Tibial nerve (tissue), 4 donors: ENCODE measurements at regions not wholly inside any gene's neighbourhood (a gene's known extent, or its start where the extent isn't known, plus 50 kb on each side); places are given as distances from the start of the nearest gene placed in this dataset.

Experiments used
- DNase-seq, 2 donors: peaks; one replicate each; pipeline ENCODE4 v3.0.0-alpha.2; 2019; ENCODE audit warnings: low spot score in 2 of 2
- H3K27ac ChIP-seq, 4 donors: fragments of 200-600 bp; sonication (generic) in 3 of 4; one replicate each; pipeline ENCODE4 v1.5.1; 2017 to 2019; ENCODE audit warnings: mild to moderate bottlenecking in 1 of 4
- H3K27me3 ChIP-seq, 2 donors: fragments of 200-600 bp; sonication (generic) in 1 of 2; one replicate each; pipeline versions ENCODE4 v1.5.1 to v1.6.0; 2017 to 2019
- H3K36me3 ChIP-seq, 3 donors: fragments of 200-600 bp; sonication (generic); one replicate each; pipeline ENCODE4 v1.5.1; 2018 to 2019
- H3K4me1 ChIP-seq, 4 donors: fragments of 200-600 bp; sonication (generic) in 3 of 4; one replicate each; pipeline ENCODE4 v1.5.1; 2017 to 2019
- H3K4me3 ChIP-seq, 4 donors: fragments of 200-600 bp; sonication (generic) in 3 of 4; one replicate each; pipeline ENCODE4 v1.5.1; 2017 to 2019; ENCODE audit warnings: mild to moderate bottlenecking in 1 of 4, moderate library complexity in 1 of 4
- H3K9me3 ChIP-seq, 4 donors: fragments of 200-600 bp; sonication (generic) in 3 of 4; one replicate each; pipeline ENCODE4 v1.5.1; 2017 to 2019
- CTCF ChIP-seq, 5 experiments: fragments of 200-600 bp in 3 of 5; fragments of 450-650 bp in 2 of 5; sonication (generic) in 3 of 5; IDR thresholded peaks; one replicate each; pipeline ENCODE4 v1.5.1; 2016 to 2019; ENCODE audit warnings: antibody characterized with exemption in 5 of 5, mild to moderate bottlenecking in 3 of 5, moderate library complexity in 2 of 5
- EP300 ChIP-seq, 2 donors: sonication (generic); formaldehyde crosslinking; IDR thresholded peaks; one replicate each; pipeline ENCODE4 v1.6.1; 2017; ENCODE audit warnings: antibody characterized with exemption in 2 of 2, mild to moderate bottlenecking in 1 of 2
- POLR2A ChIP-seq, 2 donors: fragments of 450-650 bp; IDR thresholded peaks; one replicate each; pipeline ENCODE4 v1.6.1; 2017; ENCODE audit warnings: antibody characterized with exemption in 2 of 2, mild to moderate bottlenecking in 2 of 2, moderate library complexity in 2 of 2
- WGBS, 2 donors: methylation state at CpG; one replicate each; pipeline ENCODE4 v1.1.5; 2018; 5-methylcytosine and 5-hydroxymethylcytosine counted together

DNA sequence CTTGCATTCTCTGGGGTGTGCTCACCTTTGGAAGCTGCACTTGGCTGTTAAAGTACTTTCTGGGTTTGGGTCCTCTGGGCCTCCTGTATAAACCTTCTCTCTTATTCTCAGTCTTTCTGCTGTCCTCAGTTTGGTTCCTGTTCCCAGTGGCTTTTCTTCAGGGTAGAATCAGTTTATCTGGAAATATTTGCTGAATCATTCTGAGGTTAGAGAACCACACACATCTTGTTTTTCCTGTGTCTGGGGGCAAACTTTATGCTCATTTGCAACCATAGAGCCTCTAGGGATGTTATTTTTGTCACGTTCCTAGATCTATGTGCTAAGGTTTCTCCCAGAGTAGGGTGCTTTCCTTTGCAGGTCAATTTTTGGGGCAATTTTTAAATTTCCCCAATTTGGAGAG lies 224.3 kb upstream of the C11orf87 start:
- peaks cover 0 to 5% (median 0%) of the 10 kb centered on the region in 4 donors for H3K9me3 ChIP-seq

GRCh38 chr11:109203176-109203575 lies 218.8 kb upstream of the C11orf87 start:
- no peak overlapping the region for H3K27ac ChIP-seq
- no peak overlapping the region for H3K4me3 ChIP-seq
- H3K9me3 ChIP-seq = peaks cover 0 to 3% (median 0%) of the 10 kb centered on the region in 4 donors
- TF ChIP-seq POLR2A (IDR thresholded peaks at IDR 0.05) (no peak), EP300 (IDR thresholded peaks at IDR 0.05) (no peak), CTCF (IDR thresholded peaks at IDR 0.05) (no peak)
- no peaks in the 10 kb centered on the region for H3K36me3 ChIP-seq
- WGBS, 2 donors = 34 to 45% methylated on average over 1 of the region's 1 CpG
- H3K4me1 ChIP-seq = no peaks in the 10 kb centered on the region
- no peak for DNase-seq
- H3K27me3 ChIP-seq = no peaks in the 10 kb centered on the region

More for the DNA sequence above, 224.3 kb upstream of the C11orf87 start:
- Histone ChIP-seq H3K27me3 (no peaks in the 10 kb centered on the region), H3K27ac (no peak overlapping the region), H3K36me3 (no peaks in the 10 kb centered on the region), H3K4me1 (no peaks in the 10 kb centered on the region), H3K4me3 (no peak overlapping the region)
- no peak for TF ChIP-seq POLR2A (IDR thresholded peaks at IDR 0.05)
- TF ChIP-seq CTCF (IDR thresholded peaks at IDR 0.05) = no peak
- TF ChIP-seq EP300 (IDR thresholded peaks at IDR 0.05) = no peak
- DNase-seq = no peak
- 54 to 59% methylated on average over 1 of the region's 1 CpG for WGBS, 2 donors

GRCh38 chr11:109205312-109205711 lies 216.7 kb upstream of the C11orf87 start:
- WGBS, 2 donors = 79 to 90% methylated on average over 1 of the region's 1 CpG
- H3K27ac ChIP-seq = no peak overlapping the region
- H3K4me1 ChIP-seq = no peaks in the 10 kb centered on the region
- H3K9me3 ChIP-seq = peaks cover 0 to 3% (median 0%) of the 10 kb centered on the region in 4 donors
- no peaks in the 10 kb centered on the region for H3K27me3 ChIP-seq
- TF ChIP-seq CTCF (IDR thresholded peaks at IDR 0.05) = no peak
- no peak for TF ChIP-seq POLR2A (IDR thresholded peaks at IDR 0.05)
- no peak for TF ChIP-seq EP300 (IDR thresholded peaks at IDR 0.05)
- no peaks in the 10 kb centered on the region for H3K36me3 ChIP-seq
- H3K4me3 ChIP-seq = no peak overlapping the region
- DNase-seq = no peak

GRCh38 chr11:109208121-109208520 lies 213.9 kb upstream of the C11orf87 start:
- H3K27ac ChIP-seq = no peak overlapping the region
- WGBS, 2 donors = 50 to 64% methylated on average over 2 of the region's 2 CpGs
- DNase-seq = no peak

GRCh38 chr11:109209572-109209971 lies 212.4 kb upstream of the C11orf87 start:
- 90 to 94% methylated on average over 3 of the region's 3 CpGs for WGBS, 2 donors
- no peaks in the 10 kb centered on the region for H3K4me1 ChIP-seq
- H3K36me3 ChIP-seq = no peaks in the 10 kb centered on the region
- H3K27me3 ChIP-seq = no peaks in the 10 kb centered on the region
- no peak for DNase-seq
- no peak overlapping the region for H3K27ac ChIP-seq
- peaks cover 0 to 8% (median 0%) of the 10 kb centered on the region in 4 donors for H3K9me3 ChIP-seq
- TF ChIP-seq POLR2A (IDR thresholded peaks at IDR 0.05) (no peak), EP300 (IDR thresholded peaks at IDR 0.05) (no peak), CTCF (IDR thresholded peaks at IDR 0.05) (no peak)
- no peak overlapping the region for H3K4me3 ChIP-seq

More at GRCh38 chr11:109208121-109208520, 213.9 kb upstream of the C11orf87 start:
- Histone ChIP-seq H3K27me3 (no peaks in the 10 kb centered on the region), H3K9me3 (peaks cover 0 to 8% (median 0%) of the 10 kb centered on the region in 4 donors), H3K4me1 (no peaks in the 10 kb centered on the region), H3K4me3 (no peak overlapping the region), H3K36me3 (no peaks in the 10 kb centered on the region)
- no peak for TF ChIP-seq CTCF (IDR thresholded peaks at IDR 0.05)
